Fibroblast of lung (primary cell): ENCODE measurements at regions not wholly inside any gene's neighbourhood (a gene's known extent, or its start where the extent isn't known, plus 50 kb on each side); places are given as distances from the start of the nearest gene placed in this dataset.
"Not testable (repeated sequence)": the region's sequence is repeated elsewhere in the genome, so short reads cannot be mapped to it uniquely, and the experiment has no call there.

Experiments
- CTCF ChIP-seq, 2 donors: IDR thresholded peaks in 1 of 2; conservative IDR thresholded peaks in 1 of 2; 1 replicate in 1 of 2; 2 replicates in 1 of 2; pipeline ENCODE4 v1.5.1; 2011 to 2012; ENCODE audit warnings: low read length in 2 of 2, control low read depth in 1 of 2, inconsistent platforms in 1 of 2, low read depth in 1 of 2, mild to moderate bottlenecking in 1 of 2
- EZH2 ChIP-seq: IDR thresholded peaks from 2 replicates; pipeline ENCODE4 v1.5.1; 2012; ENCODE audit warnings: low read length, control low read depth, mild to moderate bottlenecking; ENCODE audit errors: missing control alignments

GRCh38 chr19:21668072-21668773 is 99.2 kb downstream of the ZNF100 start:
- TF ChIP-seq CTCF (conservative IDR thresholded peaks at IDR 0.05 in 1 of 2, IDR thresholded peaks at IDR 0.05 in 1 of 2; ENCODE audit: low read depth in 1 of 2, low read length in 2 of 2); EZH2: not testable (repeated sequence)
